PC-3 (cell line): ENCODE measurements at regions not wholly inside any gene's neighbourhood (a gene's known extent, or its start where the extent isn't known, plus 50 kb on each side); places are given as distances from the start of the nearest gene placed in this dataset.

Experiments used
- ATAC-seq: fragments of 200-7000 bp; cut with Tn5 transposase; 2 replicates; pipeline ENCODE4 v1.9.1; 2020; ENCODE audit warnings: mild to moderate bottlenecking, moderate library complexity
- BruUV-seq: library from RNA; stranded (reverse); fragments of 400-500 nt; replicated peaks from 2 replicates; lab custom pipeline; 2021; lab: Mats Ljungman, UMichigan
- CTCF ChIA-PET: fragments of 300-600 bp; sonication (Branson Sonifier 250); formaldehyde crosslinking; loops from one replicate; lab custom pipeline; 2022; ENCODE audit warnings: antibody characterized with exemption; lab: Charles Lee
- POLR2A ChIA-PET: fragments of 300-600 bp; sonication (Branson Sonifier 250); formaldehyde crosslinking; loops from one replicate; lab custom pipeline; 2022; ENCODE audit warnings: antibody characterized with exemption; ENCODE audit not compliant: unreplicated experiment; lab: Charles Lee
- DNase-seq: peaks from one replicate; pipeline ENCODE4 v3.0.0-alpha.2; 2015
- H2AFZ ChIP-seq: fragments of 300-600 bp; sonication (generic); 2 replicates; pipeline ENCODE4 v1.6.0; 2016; ENCODE audit warnings: antibody characterized with exemption, low read length
- H3F3A ChIP-seq: fragments of 300-600 bp; sonication (generic); one replicate; pipeline ENCODE4 v1.6.0; 2017; ENCODE audit warnings: antibody characterized with exemption, low read length, control low read depth, mild to moderate bottlenecking; ENCODE audit not compliant: unreplicated experiment
- H3K27ac ChIP-seq: fragments of 300-600 bp; sonication (generic); 2 replicates; pipeline ENCODE4 v1.5.1; 2016; ENCODE audit warnings: mild to moderate bottlenecking, low read length
- H3K27me3 ChIP-seq: fragments of 300-600 bp; sonication (generic); 2 replicates; pipeline ENCODE4 v1.6.1; 2016; ENCODE audit warnings: low read length, mixed read lengths
- H3K36me3 ChIP-seq: fragments of 300-600 bp; sonication (generic); 2 replicates; pipeline ENCODE4 v1.6.1; 2016; ENCODE audit warnings: low read depth, mixed run types, low read length, mixed read lengths
- H3K4me1 ChIP-seq: fragments of 300-600 bp; sonication (generic); 2 replicates; pipeline ENCODE4 v1.5.1; 2016; ENCODE audit warnings: low read length; ENCODE audit not compliant: insufficient read depth
- H3K4me2 ChIP-seq: fragments of 300-600 bp; sonication (generic); 2 replicates; pipeline ENCODE4 v1.6.0; 2016; ENCODE audit warnings: low read length
- H3K4me3 ChIP-seq: fragments of 300-600 bp; sonication (generic); 2 replicates; pipeline ENCODE4 v1.5.1; 2016; ENCODE audit warnings: mild to moderate bottlenecking, low read length, mixed read lengths
- H3K79me2 ChIP-seq: fragments of 300-600 bp; sonication (generic); 2 replicates; pipeline ENCODE4 v1.6.1; 2017; ENCODE audit warnings: low read length, mixed read lengths
- H3K9ac ChIP-seq: fragments of 300-600 bp; sonication (generic); 2 replicates; pipeline ENCODE4 v1.6.0; 2016; ENCODE audit warnings: mild to moderate bottlenecking, low read length
- H3K9me2 ChIP-seq: fragments of 300-600 bp; sonication (generic); replicated peaks from 2 replicates; pipeline ENCODE4 v1.6.1; 2016; ENCODE audit warnings: mixed run types, low read length, mixed read lengths
- H3K9me3 ChIP-seq: fragments of 300-600 bp; sonication (generic); 2 replicates; pipeline ENCODE4 v1.6.1; 2016; ENCODE audit warnings: low read length, mixed read lengths
- H4K20me1 ChIP-seq: fragments of 300-600 bp; sonication (generic); 2 replicates; pipeline ENCODE4 v1.6.1; 2016; ENCODE audit warnings: low read length, mixed read lengths
- EZH2 ChIP-seq: fragments of 300-600 bp; sonication (generic); IDR thresholded peaks from one replicate; pipeline ENCODE4 v1.6.1; 2017; ENCODE audit warnings: antibody characterized with exemption, mild to moderate bottlenecking, low read length; ENCODE audit not compliant: unreplicated experiment
- EZH2phosphoT487 ChIP-seq: fragments of 300-600 bp; sonication (generic); IDR thresholded peaks from 2 replicates; pipeline ENCODE4 v1.6.1; 2018; ENCODE audit warnings: mild to moderate bottlenecking, antibody characterized with exemption, low read length, borderline replicate concordance
- intact Hi-C: fragments of 100-400 bp; cut with micrococcal nuclease; formaldehyde crosslinking; loops from 2 replicates; pipeline ENCODE4 v1.9.0; 2023
- TF ChIP-seq, protein P1 (sequence below): fragments of 300-600 bp; sonication (generic); conservative IDR thresholded peaks from 2 replicates; pipeline ENCODE4 v1.5.1; 2017; ENCODE audit warnings: antibody characterized with exemption, low read depth, mild to moderate bottlenecking, low read length

DNA sequence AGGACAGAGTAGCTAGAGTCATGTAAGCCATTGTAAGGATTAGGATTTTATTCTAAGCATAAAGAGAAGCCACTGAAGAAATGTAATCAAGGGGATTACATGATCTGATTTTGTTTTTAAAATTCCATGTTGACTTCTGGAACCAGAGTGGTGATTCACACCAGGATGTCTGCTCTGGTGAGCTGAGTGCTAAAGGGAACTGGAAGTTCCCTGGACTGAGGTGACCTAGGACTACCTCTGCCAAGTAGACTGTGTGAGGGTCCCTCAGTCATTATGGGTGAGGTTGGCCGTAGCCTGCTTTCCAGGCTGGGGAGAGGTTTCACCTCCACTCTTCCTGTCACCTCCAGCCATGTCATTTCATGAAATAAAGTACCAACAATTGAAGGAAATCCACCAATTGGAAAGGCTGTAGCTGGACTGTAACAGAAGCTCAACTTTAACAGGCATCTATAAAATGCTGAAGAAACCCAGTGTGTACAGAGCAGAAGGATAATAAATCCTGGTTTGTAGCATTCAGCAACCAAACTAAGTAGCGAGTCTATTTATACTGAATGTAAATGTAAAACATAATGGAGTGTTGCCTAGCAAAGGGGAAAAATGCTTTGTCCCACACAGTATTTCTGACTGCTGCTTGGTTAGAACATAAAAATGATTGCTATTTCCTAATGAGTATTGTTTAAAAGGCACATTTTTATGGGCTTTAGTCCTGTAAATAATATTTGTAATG, 507.4 kb upstream of the PKDCC start:
- H3K4me3 ChIP-seq, result no peak overlapping the region
- BruUV-seq, result no TSS peak
- no peak for DNase-seq
- H3K9me2 ChIP-seq, result no peaks in the 10 kb centered on the region
- H2AFZ ChIP-seq, result no peak overlapping the region
- H3F3A ChIP-seq, result no peaks in the 10 kb centered on the region
- TF ChIP-seq, protein P1, sequence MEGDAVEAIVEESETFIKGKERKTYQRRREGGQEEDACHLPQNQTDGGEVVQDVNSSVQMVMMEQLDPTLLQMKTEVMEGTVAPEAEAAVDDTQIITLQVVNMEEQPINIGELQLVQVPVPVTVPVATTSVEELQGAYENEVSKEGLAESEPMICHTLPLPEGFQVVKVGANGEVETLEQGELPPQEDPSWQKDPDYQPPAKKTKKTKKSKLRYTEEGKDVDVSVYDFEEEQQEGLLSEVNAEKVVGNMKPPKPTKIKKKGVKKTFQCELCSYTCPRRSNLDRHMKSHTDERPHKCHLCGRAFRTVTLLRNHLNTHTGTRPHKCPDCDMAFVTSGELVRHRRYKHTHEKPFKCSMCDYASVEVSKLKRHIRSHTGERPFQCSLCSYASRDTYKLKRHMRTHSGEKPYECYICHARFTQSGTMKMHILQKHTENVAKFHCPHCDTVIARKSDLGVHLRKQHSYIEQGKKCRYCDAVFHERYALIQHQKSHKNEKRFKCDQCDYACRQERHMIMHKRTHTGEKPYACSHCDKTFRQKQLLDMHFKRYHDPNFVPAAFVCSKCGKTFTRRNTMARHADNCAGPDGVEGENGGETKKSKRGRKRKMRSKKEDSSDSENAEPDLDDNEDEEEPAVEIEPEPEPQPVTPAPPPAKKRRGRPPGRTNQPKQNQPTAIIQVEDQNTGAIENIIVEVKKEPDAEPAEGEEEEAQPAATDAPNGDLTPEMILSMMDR, result no peak
- TF ChIP-seq EZH2 (no peak), EZH2phosphoT487 (no peak)
- no peaks in the 10 kb centered on the region for H3K4me1 ChIP-seq
- H3K27me3 ChIP-seq, result peaks cover 22% of the 10 kb centered on the region
- H4K20me1 ChIP-seq, result no peaks in the 10 kb centered on the region
- intact Hi-C loops, result no loop called here
- ATAC-seq, result peak; percentile 29
- ChIA-PET POLR2A (no interaction called here), CTCF (no interaction called here)
- H3K9ac ChIP-seq, result no peak overlapping the region
- no peak overlapping the region for H3K27ac ChIP-seq
- H3K36me3 ChIP-seq, result no peaks in the 10 kb centered on the region
- no peak overlapping the region for H3K4me2 ChIP-seq
- no peaks in the 10 kb centered on the region for H3K79me2 ChIP-seq
- no peaks in the 10 kb centered on the region for H3K9me3 ChIP-seq

DNA sequence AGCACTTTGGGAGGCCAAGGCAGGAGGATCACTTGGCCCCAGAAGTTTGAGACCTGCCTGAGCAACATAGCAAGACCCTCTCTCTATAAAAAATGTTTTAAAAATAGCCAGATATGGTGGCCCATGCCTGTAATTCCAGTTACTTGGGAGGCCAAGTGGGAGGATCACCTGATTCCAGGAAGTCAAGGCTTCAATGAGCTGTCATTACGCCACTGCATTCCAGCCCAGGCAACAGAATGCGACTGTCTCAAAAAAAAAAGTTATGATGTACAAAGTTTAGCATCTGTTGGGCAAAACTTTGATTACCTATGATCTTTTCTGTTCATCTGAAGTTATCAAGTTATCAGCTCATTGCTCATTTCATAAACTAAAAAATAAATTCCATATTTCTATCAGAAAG, 504.1 kb upstream of the PKDCC start:
- BruUV-seq, result no TSS peak
- no peaks in the 10 kb centered on the region for H3K9me2 ChIP-seq
- no peak overlapping the region for H3K4me3 ChIP-seq
- H3K27me3 ChIP-seq, result peaks cover 22% of the 10 kb centered on the region
- no peaks in the 10 kb centered on the region for H3K9me3 ChIP-seq
- POLR2A ChIA-PET, result no interaction called here
- H3K9ac ChIP-seq, result no peak overlapping the region
- H3K4me1 ChIP-seq, result no peaks in the 10 kb centered on the region
- DNase-seq (no peak), ATAC-seq (no peak)
- H4K20me1 ChIP-seq, result no peaks in the 10 kb centered on the region
- H3K79me2 ChIP-seq, result no peaks in the 10 kb centered on the region
- no peak overlapping the region for H3K27ac ChIP-seq
- TF ChIP-seq EZH2phosphoT487 (no peak), EZH2 (no peak)
- TF ChIP-seq, protein P1, result no peak
- no peak overlapping the region for H2AFZ ChIP-seq
- no peaks in the 10 kb centered on the region for H3F3A ChIP-seq
- intact Hi-C loops, result no loop called here
- H3K4me2 ChIP-seq, result no peak overlapping the region
- H3K36me3 ChIP-seq, result no peaks in the 10 kb centered on the region
- CTCF ChIA-PET, result no interaction called here

DNA sequence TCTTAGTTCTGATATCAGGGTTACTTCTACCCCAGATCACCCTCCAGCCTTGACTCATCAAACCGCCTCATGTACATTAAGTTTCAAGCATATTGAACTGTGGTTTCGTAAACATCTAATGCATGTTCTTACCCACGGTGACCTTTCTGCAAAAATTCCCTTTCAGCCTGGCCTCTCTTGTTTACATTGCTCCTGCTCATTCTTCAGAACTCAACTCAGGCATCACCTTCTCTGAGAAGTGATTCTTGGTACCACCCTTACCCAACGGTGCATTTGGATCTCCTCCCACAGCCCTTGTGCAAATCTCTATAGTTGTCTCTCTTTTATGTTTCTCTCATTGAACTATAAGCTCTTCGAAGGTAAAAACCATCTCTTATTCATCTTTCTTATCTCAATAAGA, 503.1 kb upstream of the PKDCC start:
- Histone ChIP-seq H3K4me3 (no peak overlapping the region), H3K9me2 (no peaks in the 10 kb centered on the region), H3K9me3 (no peaks in the 10 kb centered on the region), H3K4me1 (no peaks in the 10 kb centered on the region), H3K27me3 (peaks cover 22% of the 10 kb centered on the region), H2AFZ (no peak overlapping the region), H3K36me3 (no peaks in the 10 kb centered on the region), H4K20me1 (no peaks in the 10 kb centered on the region), H3K9ac (no peak overlapping the region), H3K4me2 (no peak overlapping the region), H3K27ac (no peak overlapping the region), H3K79me2 (no peaks in the 10 kb centered on the region), H3F3A (no peaks in the 10 kb centered on the region)
- CTCF ChIA-PET, result no interaction called here
- intact Hi-C loops, result no loop called here
- no TSS peak for BruUV-seq
- DNase-seq (no peak), ATAC-seq (no peak)
- POLR2A ChIA-PET, result no interaction called here
- no peak for TF ChIP-seq EZH2
- no peak for TF ChIP-seq EZH2phosphoT487
- TF ChIP-seq, protein P1, result no peak
